Lower lobe of right lung (tissue), 2 donors: ENCODE measurements at regions not wholly inside any gene's neighbourhood (a gene's known extent, or its start where the extent isn't known, plus 50 kb on each side); places are given as distances from the start of the nearest gene placed in this dataset.

Experiments
- ATAC-seq, 2 donors: fragments of 200-7000 bp; cut with Tn5 transposase; one replicate each; pipeline ENCODE4 v1.9.1; 2020 to 2022; ENCODE audit warnings: mild to moderate bottlenecking in 2 of 2, moderate library complexity in 2 of 2
- DNase-seq: peaks from one replicate; pipeline ENCODE4 v3.0.0-alpha.2; 2020
- H3K27ac ChIP-seq: fragments of 200-600 bp; one replicate; pipeline ENCODE4 v1.8.0; 2022
- H3K27me3 ChIP-seq: fragments of 200-600 bp; one replicate; pipeline ENCODE4 v1.8.0; 2022; ENCODE audit warnings: low read depth
- H3K36me3 ChIP-seq: fragments of 200-600 bp; one replicate; pipeline ENCODE4 v1.8.0; 2022; ENCODE audit warnings: mild to moderate bottlenecking
- H3K4me1 ChIP-seq: fragments of 200-600 bp; one replicate; pipeline ENCODE4 v1.8.0; 2022
- H3K4me3 ChIP-seq: fragments of 200-600 bp; one replicate; pipeline ENCODE4 v1.8.0; 2022; ENCODE audit warnings: mild to moderate bottlenecking
- H3K9me3 ChIP-seq: fragments of 200-600 bp; one replicate; pipeline ENCODE4 v1.8.0; 2022
- CTCF ChIP-seq: fragments of 200-600 bp; IDR thresholded peaks from one replicate; pipeline ENCODE4 v1.8.0; 2022; ENCODE audit warnings: antibody characterized with exemption, mild to moderate bottlenecking
- intact Hi-C: fragments of 100-400 bp; cut with DNase I; formaldehyde crosslinking; loops from one replicate; pipeline ENCODE4 v1.11.0; 2022
- donor health status: DM: no; HTN: yes; CAD: no; lungs with severe emphysema.

DNA sequence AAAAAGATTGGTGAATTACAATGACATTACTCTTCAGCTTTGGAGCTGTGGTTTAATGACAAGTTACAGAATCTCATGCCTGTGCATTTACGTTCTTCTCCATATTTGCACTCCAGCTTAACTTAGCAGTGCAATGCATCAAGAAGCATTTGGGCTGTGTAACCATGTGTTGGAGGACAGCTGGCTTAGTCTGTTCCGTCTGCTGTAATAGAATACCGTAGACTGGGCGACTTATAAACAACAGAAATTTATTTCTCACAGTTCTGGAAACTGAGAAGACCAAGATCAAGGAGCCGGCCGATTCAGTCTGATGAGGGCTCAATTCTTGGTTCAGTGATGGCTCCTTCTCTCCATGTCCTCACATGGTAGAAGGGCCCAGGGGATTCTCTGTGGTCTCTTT lies 943.5 kb downstream of the BCL11B start:
- no peak overlapping the region for H3K27ac ChIP-seq
- H3K4me1 ChIP-seq: no peaks in the 10 kb centered on the region
- ATAC-seq (no peak), DNase-seq (no peak)
- H3K36me3 ChIP-seq: no peaks in the 10 kb centered on the region
- intact Hi-C loops: no loop called here
- no peak for TF ChIP-seq CTCF
- H3K4me3 ChIP-seq: no peak overlapping the region
- no peaks in the 10 kb centered on the region for H3K27me3 ChIP-seq
- no peaks in the 10 kb centered on the region for H3K9me3 ChIP-seq

- Histone ChIP-seq H3K27ac (no peak overlapping the region), H3K4me1 (no peaks in the 10 kb centered on the region), H3K9me3 (no peaks in the 10 kb centered on the region), H3K36me3 (no peaks in the 10 kb centered on the region), H3K27me3 (no peaks in the 10 kb centered on the region), H3K4me3 (no peak overlapping the region)
- no peak for TF ChIP-seq CTCF
- intact Hi-C loops: no loop called here
- ATAC-seq (no peak), DNase-seq (no peak)
Measured at GRCh38 chr14:98334186-98334585, 937.8 kb downstream of the BCL11B start.

- Histone ChIP-seq H3K4me3 (no peak overlapping the region), H3K27ac (no peak overlapping the region), H3K4me1 (no peaks in the 10 kb centered on the region), H3K9me3 (no peaks in the 10 kb centered on the region), H3K27me3 (no peaks in the 10 kb centered on the region), H3K36me3 (no peaks in the 10 kb centered on the region)
- no peak for DNase-seq
- no peak for TF ChIP-seq CTCF
- intact Hi-C loops: no loop called here
- no peak for ATAC-seq
Measured at GRCh38 chr14:98341211-98341610, 930.8 kb downstream of the BCL11B start.

DNA sequence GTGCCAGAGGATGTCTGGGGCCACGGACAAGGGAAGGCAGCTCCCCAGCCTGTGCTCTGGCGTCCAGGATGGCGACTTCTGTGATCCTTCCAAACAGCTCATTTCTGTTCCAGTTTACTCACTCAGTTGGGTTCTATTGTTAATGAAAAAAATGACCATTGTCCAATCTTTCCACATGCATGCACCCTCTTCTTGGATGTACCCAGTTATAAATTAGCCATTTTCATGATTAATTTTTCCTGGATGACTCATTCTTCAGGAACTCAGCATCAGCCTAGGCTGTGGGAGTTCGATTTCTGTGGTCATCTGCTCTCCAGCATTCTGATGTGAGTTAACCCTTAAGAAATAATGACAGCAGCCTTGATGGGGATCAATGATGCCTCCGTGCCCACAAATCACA lies 926.8 kb downstream of the BCL11B start:
- H3K36me3 ChIP-seq: no peaks in the 10 kb centered on the region
- no peak overlapping the region for H3K27ac ChIP-seq
- no peak overlapping the region for H3K4me3 ChIP-seq
- no peaks in the 10 kb centered on the region for H3K4me1 ChIP-seq
- intact Hi-C loops: no loop called here
- DNase-seq (no peak), ATAC-seq (no peak)
- no peak for TF ChIP-seq CTCF
- H3K9me3 ChIP-seq: no peaks in the 10 kb centered on the region
- H3K27me3 ChIP-seq: no peaks in the 10 kb centered on the region

- ATAC-seq: no peak
- H3K9me3 ChIP-seq: no peaks in the 10 kb centered on the region
- H3K27ac ChIP-seq: no peak overlapping the region
- no peak for DNase-seq
- intact Hi-C loops: no loop called here
- H3K27me3 ChIP-seq: no peaks in the 10 kb centered on the region
- TF ChIP-seq CTCF: no peak
- H3K4me3 ChIP-seq: no peak overlapping the region
- H3K36me3 ChIP-seq: no peaks in the 10 kb centered on the region
- no peaks in the 10 kb centered on the region for H3K4me1 ChIP-seq
Measured at GRCh38 chr14:98347686-98348085, 924.3 kb downstream of the BCL11B start.

DNA sequence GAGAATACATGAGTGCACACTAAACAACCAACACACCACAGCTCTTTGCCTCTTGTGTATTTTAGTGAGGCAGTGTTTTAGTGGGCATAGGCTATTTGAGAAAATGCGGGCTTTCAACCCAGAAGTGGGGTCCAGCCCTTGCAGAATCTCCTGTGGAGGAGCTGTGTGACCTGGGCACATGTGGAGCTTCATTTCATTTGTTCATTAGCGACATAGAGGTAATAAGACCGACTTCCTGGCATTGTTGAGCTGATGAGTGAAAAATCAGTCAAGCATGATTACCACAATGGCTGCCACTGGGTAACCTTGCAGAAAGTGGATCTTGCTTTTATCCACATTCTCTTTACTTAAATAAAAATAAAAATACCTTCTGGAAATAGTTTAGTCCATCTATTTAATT lies 923.5 kb downstream of the BCL11B start:
- no peaks in the 10 kb centered on the region for H3K36me3 ChIP-seq
- H3K27ac ChIP-seq: no peak overlapping the region
- intact Hi-C loops: no loop called here
- no peaks in the 10 kb centered on the region for H3K4me1 ChIP-seq
- DNase-seq (no peak), ATAC-seq (no peak)
- no peak overlapping the region for H3K4me3 ChIP-seq
- H3K27me3 ChIP-seq: no peaks in the 10 kb centered on the region
- no peaks in the 10 kb centered on the region for H3K9me3 ChIP-seq
- TF ChIP-seq CTCF: no peak
